ENCODE measurements at regions not wholly inside any gene's neighbourhood (a gene's known extent, or its start where the extent isn't known, plus 50 kb on each side); places are given as distances from the start of the nearest gene placed in this dataset.

DNA sequence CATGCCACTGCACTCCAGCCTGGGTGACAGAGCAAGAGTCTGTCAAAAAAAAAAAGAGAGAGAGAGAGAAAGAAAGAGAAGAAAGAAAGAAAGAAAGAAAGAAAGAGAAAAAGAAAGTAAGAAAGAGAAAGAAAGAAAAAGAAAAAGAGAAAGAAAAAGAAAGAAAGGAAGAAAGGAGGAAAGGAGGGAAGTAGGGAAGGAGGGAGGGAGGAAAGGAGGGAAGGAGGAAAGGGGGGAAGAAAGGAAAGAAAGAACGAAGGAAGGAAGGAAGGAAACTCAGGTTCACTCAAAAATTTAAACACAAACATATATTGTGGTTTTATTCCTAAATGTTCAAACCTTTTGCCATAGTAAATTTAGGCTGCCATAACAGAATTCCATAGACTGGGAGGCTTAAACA lies 453.0 kb downstream of the SLCO4C1 start:
- no peak for TF ChIP-seq SNAI2 (CRISPR knock-in tag; IDR thresholded peaks at IDR 0.05)
- ATAC-seq: no peak

DNA sequence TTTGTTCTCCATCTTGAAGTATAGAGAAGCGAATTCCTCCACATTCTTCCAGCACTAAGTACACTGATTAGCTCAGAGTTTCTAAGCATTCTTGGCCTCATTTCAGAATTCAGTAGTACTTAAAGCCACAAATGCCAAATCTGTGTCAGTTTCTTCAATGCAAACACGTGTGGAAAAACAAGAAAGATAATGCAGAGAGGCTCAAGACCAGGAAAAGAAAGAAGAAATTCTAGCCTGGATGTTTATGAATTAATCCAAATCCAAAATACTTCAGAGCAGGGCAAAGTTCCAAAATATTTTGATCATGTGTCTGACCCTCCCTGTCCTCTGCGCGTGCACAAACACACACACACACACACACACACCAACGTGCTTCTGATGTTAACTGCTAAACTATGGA lies 457.6 kb downstream of the SLCO4C1 start:
- no peak for ATAC-seq
- TF ChIP-seq PPARA (CRISPR knock-in tag; IDR thresholded peaks at IDR 0.05; ENCODE audit: borderline replicate concordance): no peak
- TF ChIP-seq ISL1 (CRISPR knock-in tag; IDR thresholded peaks at IDR 0.05): no peak
- TF ChIP-seq BACH2 (CRISPR knock-in tag; IDR thresholded peaks at IDR 0.05; ENCODE audit: borderline replicate concordance): no peak
- no peak for TF ChIP-seq ZNF70 (CRISPR knock-in tag; IDR thresholded peaks at IDR 0.05)

DNA sequence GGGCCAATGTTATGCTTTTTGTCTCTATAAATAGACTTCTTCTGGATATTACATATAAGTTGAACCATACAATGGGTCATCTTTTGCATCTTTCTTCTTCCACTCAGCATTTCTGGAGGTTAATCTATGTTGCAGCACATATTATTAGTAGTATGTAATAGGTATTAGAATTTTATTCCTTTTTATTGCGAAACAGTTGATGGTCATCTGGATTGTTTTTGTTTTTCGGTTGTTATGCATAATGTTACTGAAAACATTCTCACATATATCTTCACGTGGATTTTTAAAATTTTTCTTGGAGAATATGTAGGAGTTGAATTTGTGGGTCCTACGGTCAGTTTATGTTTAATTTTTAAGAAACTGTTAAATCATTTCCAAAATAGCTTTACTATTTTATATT lies 466.8 kb downstream of the SLCO4C1 start:
- TF ChIP-seq ISL1 (CRISPR knock-in tag; IDR thresholded peaks at IDR 0.05) (no peak), ESRRG (CRISPR knock-in tag; IDR thresholded peaks at IDR 0.05) (no peak), ZNF70 (CRISPR knock-in tag; IDR thresholded peaks at IDR 0.05) (no peak)
- TF ChIP-seq, protein P1, sequence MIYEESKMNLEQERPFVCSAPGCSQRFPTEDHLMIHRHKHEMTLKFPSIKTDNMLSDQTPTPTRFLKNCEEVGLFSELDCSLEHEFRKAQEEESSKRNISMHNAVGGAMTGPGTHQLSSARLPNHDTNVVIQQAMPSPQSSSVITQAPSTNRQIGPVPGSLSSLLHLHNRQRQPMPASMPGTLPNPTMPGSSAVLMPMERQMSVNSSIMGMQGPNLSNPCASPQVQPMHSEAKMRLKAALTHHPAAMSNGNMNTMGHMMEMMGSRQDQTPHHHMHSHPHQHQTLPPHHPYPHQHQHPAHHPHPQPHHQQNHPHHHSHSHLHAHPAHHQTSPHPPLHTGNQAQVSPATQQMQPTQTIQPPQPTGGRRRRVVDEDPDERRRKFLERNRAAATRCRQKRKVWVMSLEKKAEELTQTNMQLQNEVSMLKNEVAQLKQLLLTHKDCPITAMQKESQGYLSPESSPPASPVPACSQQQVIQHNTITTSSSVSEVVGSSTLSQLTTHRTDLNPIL (CRISPR knock-in tag; IDR thresholded peaks at IDR 0.05; ENCODE audit: low read depth): no peak
- ATAC-seq: no peak

DNA sequence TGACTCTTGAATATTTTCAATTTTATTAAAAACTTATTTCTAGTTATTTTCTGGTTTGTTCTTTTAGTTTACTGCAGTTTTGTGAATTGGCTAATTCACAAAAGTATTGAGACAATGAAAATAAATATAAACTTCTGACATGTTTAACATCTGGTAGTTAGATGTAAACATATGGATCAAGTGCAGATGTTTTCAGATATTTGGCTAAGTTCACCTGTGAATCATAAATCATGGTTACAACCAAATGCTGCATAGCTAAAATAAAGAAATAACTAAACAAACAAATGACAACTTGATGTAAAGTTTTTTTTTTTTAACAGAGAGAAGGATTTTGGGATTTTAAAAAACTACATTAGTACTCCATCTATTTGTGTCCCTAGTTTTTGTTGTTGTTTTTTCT lies 484.6 kb downstream of the SLCO4C1 start:
- no peak for ATAC-seq

More for the DNA sequence above, 484.6 kb downstream of the SLCO4C1 start:
- TF ChIP-seq PPARA (CRISPR knock-in tag; IDR thresholded peaks at IDR 0.05; ENCODE audit: borderline replicate concordance) (no peak), TOX (CRISPR knock-in tag; IDR thresholded peaks at IDR 0.05; ENCODE audit: borderline replicate concordance) (no peak), GLIS3 (CRISPR knock-in tag; IDR thresholded peaks at IDR 0.05) (no peak), RARB (CRISPR knock-in tag; IDR thresholded peaks at IDR 0.05) (no peak), OSR1 (CRISPR knock-in tag; IDR thresholded peaks at IDR 0.05) (no peak), ZFP30 (CRISPR knock-in tag; IDR thresholded peaks at IDR 0.05) (no peak), ARNTL (CRISPR knock-in tag; IDR thresholded peaks at IDR 0.05; ENCODE audit: borderline replicate concordance, low read depth) (no peak), BACH2 (CRISPR knock-in tag; IDR thresholded peaks at IDR 0.05; ENCODE audit: borderline replicate concordance) (no peak), ZFP3 (CRISPR knock-in tag; IDR thresholded peaks at IDR 0.05) (no peak), ISL1 (CRISPR knock-in tag; IDR thresholded peaks at IDR 0.05) (no peak), TCF4 (CRISPR knock-in tag; IDR thresholded peaks at IDR 0.05; ENCODE audit: borderline replicate concordance) (no peak), SNAI2 (CRISPR knock-in tag; IDR thresholded peaks at IDR 0.05) (no peak), ZNF565 (CRISPR knock-in tag; conservative IDR thresholded peaks at IDR 0.05; ENCODE audit: low read depth) (no peak)
- TF ChIP-seq, protein P2, sequence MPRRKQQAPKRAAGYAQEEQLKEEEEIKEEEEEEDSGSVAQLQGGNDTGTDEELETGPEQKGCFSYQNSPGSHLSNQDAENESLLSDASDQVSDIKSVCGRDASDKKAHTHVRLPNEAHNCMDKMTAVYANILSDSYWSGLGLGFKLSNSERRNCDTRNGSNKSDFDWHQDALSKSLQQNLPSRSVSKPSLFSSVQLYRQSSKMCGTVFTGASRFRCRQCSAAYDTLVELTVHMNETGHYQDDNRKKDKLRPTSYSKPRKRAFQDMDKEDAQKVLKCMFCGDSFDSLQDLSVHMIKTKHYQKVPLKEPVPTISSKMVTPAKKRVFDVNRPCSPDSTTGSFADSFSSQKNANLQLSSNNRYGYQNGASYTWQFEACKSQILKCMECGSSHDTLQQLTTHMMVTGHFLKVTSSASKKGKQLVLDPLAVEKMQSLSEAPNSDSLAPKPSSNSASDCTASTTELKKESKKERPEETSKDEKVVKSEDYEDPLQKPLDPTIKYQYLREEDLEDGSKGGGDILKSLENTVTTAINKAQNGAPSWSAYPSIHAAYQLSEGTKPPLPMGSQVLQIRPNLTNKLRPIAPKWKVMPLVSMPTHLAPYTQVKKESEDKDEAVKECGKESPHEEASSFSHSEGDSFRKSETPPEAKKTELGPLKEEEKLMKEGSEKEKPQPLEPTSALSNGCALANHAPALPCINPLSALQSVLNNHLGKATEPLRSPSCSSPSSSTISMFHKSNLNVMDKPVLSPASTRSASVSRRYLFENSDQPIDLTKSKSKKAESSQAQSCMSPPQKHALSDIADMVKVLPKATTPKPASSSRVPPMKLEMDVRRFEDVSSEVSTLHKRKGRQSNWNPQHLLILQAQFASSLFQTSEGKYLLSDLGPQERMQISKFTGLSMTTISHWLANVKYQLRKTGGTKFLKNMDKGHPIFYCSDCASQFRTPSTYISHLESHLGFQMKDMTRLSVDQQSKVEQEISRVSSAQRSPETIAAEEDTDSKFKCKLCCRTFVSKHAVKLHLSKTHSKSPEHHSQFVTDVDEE (CRISPR knock-in tag; IDR thresholded peaks at IDR 0.05): no peak
- TF ChIP-seq, protein P3, sequence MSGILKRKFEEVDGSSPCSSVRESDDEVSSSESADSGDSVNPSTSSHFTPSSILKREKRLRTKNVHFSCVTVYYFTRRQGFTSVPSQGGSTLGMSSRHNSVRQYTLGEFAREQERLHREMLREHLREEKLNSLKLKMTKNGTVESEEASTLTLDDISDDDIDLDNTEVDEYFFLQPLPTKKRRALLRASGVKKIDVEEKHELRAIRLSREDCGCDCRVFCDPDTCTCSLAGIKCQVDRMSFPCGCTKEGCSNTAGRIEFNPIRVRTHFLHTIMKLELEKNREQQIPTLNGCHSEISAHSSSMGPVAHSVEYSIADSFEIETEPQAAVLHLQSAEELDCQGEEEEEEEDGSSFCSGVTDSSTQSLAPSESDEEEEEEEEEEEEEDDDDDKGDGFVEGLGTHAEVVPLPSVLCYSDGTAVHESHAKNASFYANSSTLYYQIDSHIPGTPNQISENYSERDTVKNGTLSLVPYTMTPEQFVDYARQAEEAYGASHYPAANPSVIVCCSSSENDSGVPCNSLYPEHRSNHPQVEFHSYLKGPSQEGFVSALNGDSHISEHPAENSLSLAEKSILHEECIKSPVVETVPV (CRISPR knock-in tag; IDR thresholded peaks at IDR 0.05): no peak
- TF ChIP-seq, protein P4, sequence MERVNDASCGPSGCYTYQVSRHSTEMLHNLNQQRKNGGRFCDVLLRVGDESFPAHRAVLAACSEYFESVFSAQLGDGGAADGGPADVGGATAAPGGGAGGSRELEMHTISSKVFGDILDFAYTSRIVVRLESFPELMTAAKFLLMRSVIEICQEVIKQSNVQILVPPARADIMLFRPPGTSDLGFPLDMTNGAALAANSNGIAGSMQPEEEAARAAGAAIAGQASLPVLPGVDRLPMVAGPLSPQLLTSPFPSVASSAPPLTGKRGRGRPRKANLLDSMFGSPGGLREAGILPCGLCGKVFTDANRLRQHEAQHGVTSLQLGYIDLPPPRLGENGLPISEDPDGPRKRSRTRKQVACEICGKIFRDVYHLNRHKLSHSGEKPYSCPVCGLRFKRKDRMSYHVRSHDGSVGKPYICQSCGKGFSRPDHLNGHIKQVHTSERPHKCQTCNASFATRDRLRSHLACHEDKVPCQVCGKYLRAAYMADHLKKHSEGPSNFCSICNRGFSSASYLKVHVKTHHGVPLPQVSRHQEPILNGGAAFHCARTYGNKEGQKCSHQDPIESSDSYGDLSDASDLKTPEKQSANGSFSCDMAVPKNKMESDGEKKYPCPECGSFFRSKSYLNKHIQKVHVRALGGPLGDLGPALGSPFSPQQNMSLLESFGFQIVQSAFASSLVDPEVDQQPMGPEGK (CRISPR knock-in tag; IDR thresholded peaks at IDR 0.05; ENCODE audit: borderline replicate concordance): no peak
- TF ChIP-seq, protein P5, sequence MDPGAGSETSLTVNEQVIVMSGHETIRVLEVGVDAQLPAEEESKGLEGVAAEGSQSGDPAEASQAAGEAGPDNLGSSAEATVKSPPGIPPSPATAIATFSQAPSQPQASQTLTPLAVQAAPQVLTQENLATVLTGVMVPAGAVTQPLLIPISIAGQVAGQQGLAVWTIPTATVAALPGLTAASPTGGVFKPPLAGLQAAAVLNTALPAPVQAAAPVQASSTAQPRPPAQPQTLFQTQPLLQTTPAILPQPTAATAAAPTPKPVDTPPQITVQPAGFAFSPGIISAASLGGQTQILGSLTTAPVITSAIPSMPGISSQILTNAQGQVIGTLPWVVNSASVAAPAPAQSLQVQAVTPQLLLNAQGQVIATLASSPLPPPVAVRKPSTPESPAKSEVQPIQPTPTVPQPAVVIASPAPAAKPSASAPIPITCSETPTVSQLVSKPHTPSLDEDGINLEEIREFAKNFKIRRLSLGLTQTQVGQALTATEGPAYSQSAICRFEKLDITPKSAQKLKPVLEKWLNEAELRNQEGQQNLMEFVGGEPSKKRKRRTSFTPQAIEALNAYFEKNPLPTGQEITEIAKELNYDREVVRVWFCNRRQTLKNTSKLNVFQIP (CRISPR knock-in tag; IDR thresholded peaks at IDR 0.05; ENCODE audit: borderline replicate concordance, low read depth): no peak
